ENCODE measurements at regions not wholly inside any gene's neighbourhood (a gene's known extent, or its start where the extent isn't known, plus 50 kb on each side); places are given as distances from the start of the nearest gene placed in this dataset.
"Not testable (repeated sequence)": the region's sequence is repeated elsewhere in the genome, so short reads cannot be mapped to it uniquely, and the experiment has no call there.

GRCh38 chr11:103610435-103610834 lies 426.0 kb upstream of the DDI1 start:
- Histone ChIP-seq H3K27me3 (ENCODE audit: low read length) (no peaks in the 10 kb centered on the region), H3K79me2 (ENCODE audit: low read length) (no peaks in the 10 kb centered on the region), H3K4me1 (ENCODE audit: insufficient read depth, low read length) (peaks cover 19% of the 10 kb centered on the region), H3K4me2 (ENCODE audit: low read length) (no peak overlapping the region), H3K9me2 (replicated peaks; ENCODE audit: low read length) (no peaks in the 10 kb centered on the region), H3K4me3 (ENCODE audit: low read length) (no peak overlapping the region), H3K36me3 (ENCODE audit: low read depth, low read length) (no peaks in the 10 kb centered on the region), H3K9me3 (ENCODE audit: low read length) (no peaks in the 10 kb centered on the region), H4K20me1 (ENCODE audit: low read length) (no peaks in the 10 kb centered on the region), H3F3A (ENCODE audit: low read length, unreplicated experiment) (no peaks in the 10 kb centered on the region), H2AFZ (ENCODE audit: low read length) (no peak overlapping the region), H3K9ac (ENCODE audit: low read length) (no peak overlapping the region), H3K27ac (ENCODE audit: low read length) (no peak overlapping the region)
- CTCF ChIA-PET, result no interaction called here
- intact Hi-C loops (cut with micrococcal nuclease), result no loop called here
- TF ChIP-seq EZH2phosphoT487 (IDR thresholded peaks at IDR 0.05; ENCODE audit: borderline replicate concordance, low read length) (no peak), CTCF (conservative IDR thresholded peaks at IDR 0.05; ENCODE audit: low read depth, low read length) (no peak), EZH2 (IDR thresholded peaks at IDR 0.05; ENCODE audit: low read length, unreplicated experiment) (no peak)
- POLR2A ChIA-PET (ENCODE audit: unreplicated experiment), result no interaction called here
- DNase-seq (no peak), ATAC-seq (no peak)
- no TSS peak for BruUV-seq (replicated peaks)

- intact Hi-C loops (cut with micrococcal nuclease); H3K9ac ChIP-seq (ENCODE audit: low read length); H4K20me1 ChIP-seq (ENCODE audit: low read length); H3K4me2 ChIP-seq (ENCODE audit: low read length); H3K79me2 ChIP-seq (ENCODE audit: low read length); BruUV-seq (replicated peaks); H3F3A ChIP-seq (ENCODE audit: low read length, unreplicated experiment); H3K27ac ChIP-seq (ENCODE audit: low read length); H3K27me3 ChIP-seq (ENCODE audit: low read length); H3K9me2 ChIP-seq (replicated peaks; ENCODE audit: low read length); H3K36me3 ChIP-seq (ENCODE audit: low read depth, low read length); POLR2A ChIA-PET (ENCODE audit: unreplicated experiment); ATAC-seq; H3K9me3 ChIP-seq (ENCODE audit: low read length); CTCF ChIA-PET; H3K4me3 ChIP-seq (ENCODE audit: low read length): not testable (repeated sequence)
- DNase-seq, result peak; percentile 29
- Histone ChIP-seq H2AFZ (ENCODE audit: low read length) (peak overlapping the region; percentile 33; the same call in 1 of the 2 replicates), H3K4me1 (ENCODE audit: insufficient read depth, low read length) (peaks cover 19% of the 10 kb centered on the region)
Measured at GRCh38 chr11:103611526-103612260, 424.7 kb upstream of the DDI1 start.

GRCh38 chr11:103612451-103612850 lies 424.0 kb upstream of the DDI1 start:
- H3K79me2 ChIP-seq (ENCODE audit: low read length); H3K9me2 ChIP-seq (replicated peaks; ENCODE audit: low read length); DNase-seq; H3K4me2 ChIP-seq (ENCODE audit: low read length); H3K36me3 ChIP-seq (ENCODE audit: low read depth, low read length); H3F3A ChIP-seq (ENCODE audit: low read length, unreplicated experiment); CTCF ChIA-PET; H4K20me1 ChIP-seq (ENCODE audit: low read length); POLR2A ChIA-PET (ENCODE audit: unreplicated experiment); H3K9ac ChIP-seq (ENCODE audit: low read length); H3K9me3 ChIP-seq (ENCODE audit: low read length); H3K27me3 ChIP-seq (ENCODE audit: low read length); BruUV-seq (replicated peaks); H2AFZ ChIP-seq (ENCODE audit: low read length); intact Hi-C loops (cut with micrococcal nuclease); H3K4me3 ChIP-seq (ENCODE audit: low read length); H3K27ac ChIP-seq (ENCODE audit: low read length); ATAC-seq: not testable (repeated sequence)
- H3K4me1 ChIP-seq (ENCODE audit: insufficient read depth, low read length), result peaks cover 19% of the 10 kb centered on the region

GRCh38 chr11:103616586-103616985 lies 419.9 kb upstream of the DDI1 start:
- H3K36me3 ChIP-seq (ENCODE audit: low read depth, low read length); H3F3A ChIP-seq (ENCODE audit: low read length, unreplicated experiment); POLR2A ChIA-PET (ENCODE audit: unreplicated experiment); H2AFZ ChIP-seq (ENCODE audit: low read length); H3K9ac ChIP-seq (ENCODE audit: low read length); H3K4me3 ChIP-seq (ENCODE audit: low read length); H4K20me1 ChIP-seq (ENCODE audit: low read length); H3K79me2 ChIP-seq (ENCODE audit: low read length); DNase-seq; H3K4me1 ChIP-seq (ENCODE audit: insufficient read depth, low read length); H3K27me3 ChIP-seq (ENCODE audit: low read length); H3K27ac ChIP-seq (ENCODE audit: low read length); CTCF ChIA-PET; ATAC-seq; H3K9me3 ChIP-seq (ENCODE audit: low read length); intact Hi-C loops (cut with micrococcal nuclease); H3K4me2 ChIP-seq (ENCODE audit: low read length); H3K9me2 ChIP-seq (replicated peaks; ENCODE audit: low read length); BruUV-seq (replicated peaks): not testable (repeated sequence)
